ENCODE measurements at regions not wholly inside any gene's neighbourhood (a gene's known extent, or its start where the extent isn't known, plus 50 kb on each side); places are given as distances from the start of the nearest gene placed in this dataset.

DNA sequence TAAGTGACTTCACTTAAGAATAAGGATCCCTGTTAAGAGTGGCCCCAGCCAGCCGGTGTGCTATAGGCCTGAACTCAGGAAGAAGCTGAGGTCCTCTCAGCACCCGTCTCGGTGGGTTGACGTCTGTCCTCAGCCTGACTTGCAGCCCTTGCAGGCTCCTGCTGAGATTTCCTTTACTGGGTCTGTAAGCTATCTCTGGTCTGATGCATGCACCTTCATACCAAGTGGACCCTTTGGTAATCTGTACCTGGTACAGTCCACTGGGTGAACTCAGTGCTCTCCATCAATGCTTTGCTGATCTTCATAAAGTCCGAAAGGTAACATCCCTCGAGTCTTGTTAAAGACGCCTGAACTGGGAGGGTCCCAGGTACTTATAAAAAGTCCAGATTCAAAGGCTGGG lies 212.0 kb upstream of the PPP2R3A start:
- no peaks in the 10 kb centered on the region for H3K36me3 Mint-ChIP-seq (ENCODE audit: unreplicated experiment)
- TF ChIP-seq, protein P1, sequence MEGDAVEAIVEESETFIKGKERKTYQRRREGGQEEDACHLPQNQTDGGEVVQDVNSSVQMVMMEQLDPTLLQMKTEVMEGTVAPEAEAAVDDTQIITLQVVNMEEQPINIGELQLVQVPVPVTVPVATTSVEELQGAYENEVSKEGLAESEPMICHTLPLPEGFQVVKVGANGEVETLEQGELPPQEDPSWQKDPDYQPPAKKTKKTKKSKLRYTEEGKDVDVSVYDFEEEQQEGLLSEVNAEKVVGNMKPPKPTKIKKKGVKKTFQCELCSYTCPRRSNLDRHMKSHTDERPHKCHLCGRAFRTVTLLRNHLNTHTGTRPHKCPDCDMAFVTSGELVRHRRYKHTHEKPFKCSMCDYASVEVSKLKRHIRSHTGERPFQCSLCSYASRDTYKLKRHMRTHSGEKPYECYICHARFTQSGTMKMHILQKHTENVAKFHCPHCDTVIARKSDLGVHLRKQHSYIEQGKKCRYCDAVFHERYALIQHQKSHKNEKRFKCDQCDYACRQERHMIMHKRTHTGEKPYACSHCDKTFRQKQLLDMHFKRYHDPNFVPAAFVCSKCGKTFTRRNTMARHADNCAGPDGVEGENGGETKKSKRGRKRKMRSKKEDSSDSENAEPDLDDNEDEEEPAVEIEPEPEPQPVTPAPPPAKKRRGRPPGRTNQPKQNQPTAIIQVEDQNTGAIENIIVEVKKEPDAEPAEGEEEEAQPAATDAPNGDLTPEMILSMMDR (IDR thresholded peaks at IDR 0.05), result no peak
- no peaks in the 10 kb centered on the region for H3K9me3 Mint-ChIP-seq (ENCODE audit: unreplicated experiment)
- H3K27me3 Mint-ChIP-seq (ENCODE audit: unreplicated experiment), result no peaks in the 10 kb centered on the region
- no peak overlapping the region for H3K4me3 Mint-ChIP-seq (ENCODE audit: unreplicated experiment)
- DNase-seq (ENCODE audit: extremely low spot score, unreplicated experiment), result peak; percentile 48
- H3K4me1 Mint-ChIP-seq (ENCODE audit: unreplicated experiment), result no peaks in the 10 kb centered on the region
- no peak overlapping the region for H3K27ac Mint-ChIP-seq (ENCODE audit: unreplicated experiment)

DNA sequence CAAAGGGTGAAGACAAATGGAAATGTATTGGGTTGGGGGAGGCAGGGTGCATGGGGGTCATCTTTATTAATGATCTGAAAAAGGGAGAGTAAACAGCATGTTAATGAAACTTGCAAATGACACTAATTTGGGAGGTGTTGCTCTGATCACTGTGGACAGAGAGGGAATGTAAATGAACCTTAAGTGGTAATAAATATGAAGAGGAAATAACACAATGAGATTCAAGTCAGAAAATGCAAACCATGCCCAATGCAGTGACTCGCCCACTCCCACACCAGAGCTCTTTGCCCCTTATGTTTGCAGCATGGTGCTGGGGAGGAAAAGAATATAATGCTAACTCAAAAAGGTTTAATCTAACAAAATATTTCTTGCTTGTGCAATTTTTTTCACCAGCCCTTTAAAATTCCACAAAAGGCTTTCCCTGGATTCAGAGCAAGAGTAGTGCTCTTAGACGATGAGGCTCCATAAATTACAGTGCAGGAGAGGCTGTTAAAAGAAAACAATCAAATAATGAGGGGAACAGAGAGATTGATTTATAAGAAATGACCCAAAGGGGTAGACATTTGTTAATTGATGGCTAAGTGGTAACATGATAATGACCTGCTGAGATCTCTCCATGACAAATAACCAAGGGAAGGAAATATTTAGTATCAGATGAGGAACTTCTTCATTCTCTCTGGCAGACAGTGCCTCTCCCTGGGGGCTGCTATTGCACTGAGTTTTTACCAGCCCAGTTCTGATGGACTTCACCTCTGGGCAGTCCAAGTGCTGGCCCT lies 210.0 kb upstream of the PPP2R3A start:
- H3K36me3 Mint-ChIP-seq (ENCODE audit: unreplicated experiment), result no peaks in the 10 kb centered on the region

DNA sequence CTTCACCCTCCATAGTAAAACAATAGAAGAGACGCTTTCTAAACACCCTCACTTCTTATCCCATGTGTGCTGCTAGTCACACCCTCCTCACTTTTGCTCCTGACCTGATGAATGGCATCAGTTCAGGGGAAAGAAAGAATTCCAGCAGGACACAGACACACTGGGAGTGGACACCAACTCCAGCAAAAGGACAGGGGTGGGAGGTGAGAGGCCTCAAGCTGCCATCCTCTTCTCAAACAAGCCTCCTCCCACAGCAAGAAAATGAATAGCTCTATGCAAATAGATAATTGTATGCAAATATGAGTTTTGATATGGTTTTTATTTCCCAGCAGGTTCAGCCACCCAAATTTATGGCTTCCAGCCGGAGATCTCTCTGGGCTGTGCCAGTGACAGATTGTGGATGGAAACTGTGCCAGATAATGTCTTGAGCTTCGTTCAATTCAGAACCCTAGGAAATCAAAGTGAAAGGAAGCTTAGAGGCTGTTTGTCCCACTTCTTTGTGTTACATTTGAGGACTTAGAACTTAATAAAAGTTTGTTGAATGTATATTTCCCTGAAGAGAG lies 209.3 kb upstream of the PPP2R3A start:
- H3K36me3 Mint-ChIP-seq (ENCODE audit: unreplicated experiment), result no peaks in the 10 kb centered on the region
- H3K4me1 Mint-ChIP-seq (ENCODE audit: unreplicated experiment), result no peaks in the 10 kb centered on the region
- H3K27me3 Mint-ChIP-seq (ENCODE audit: unreplicated experiment), result no peaks in the 10 kb centered on the region
- TF ChIP-seq, protein P1 (IDR thresholded peaks at IDR 0.05), result no peak
- H3K9me3 Mint-ChIP-seq (ENCODE audit: unreplicated experiment), result no peaks in the 10 kb centered on the region
- H3K4me3 Mint-ChIP-seq (ENCODE audit: unreplicated experiment), result no peak overlapping the region
- H3K27ac Mint-ChIP-seq (ENCODE audit: unreplicated experiment), result no peak overlapping the region
- DNase-seq (ENCODE audit: extremely low spot score, unreplicated experiment), result peak; percentile 27

More for the DNA sequence above, 210.0 kb upstream of the PPP2R3A start:
- Mint-ChIP-seq H3K4me1 (ENCODE audit: unreplicated experiment) (no peaks in the 10 kb centered on the region), H3K27ac (ENCODE audit: unreplicated experiment) (no peak overlapping the region), H3K27me3 (ENCODE audit: unreplicated experiment) (no peaks in the 10 kb centered on the region), H3K4me3 (ENCODE audit: unreplicated experiment) (no peak overlapping the region), H3K9me3 (ENCODE audit: unreplicated experiment) (no peaks in the 10 kb centered on the region)
- TF ChIP-seq, protein P1 (IDR thresholded peaks at IDR 0.05), result no peak
- peak; percentile 36 for DNase-seq (ENCODE audit: extremely low spot score, unreplicated experiment)

DNA sequence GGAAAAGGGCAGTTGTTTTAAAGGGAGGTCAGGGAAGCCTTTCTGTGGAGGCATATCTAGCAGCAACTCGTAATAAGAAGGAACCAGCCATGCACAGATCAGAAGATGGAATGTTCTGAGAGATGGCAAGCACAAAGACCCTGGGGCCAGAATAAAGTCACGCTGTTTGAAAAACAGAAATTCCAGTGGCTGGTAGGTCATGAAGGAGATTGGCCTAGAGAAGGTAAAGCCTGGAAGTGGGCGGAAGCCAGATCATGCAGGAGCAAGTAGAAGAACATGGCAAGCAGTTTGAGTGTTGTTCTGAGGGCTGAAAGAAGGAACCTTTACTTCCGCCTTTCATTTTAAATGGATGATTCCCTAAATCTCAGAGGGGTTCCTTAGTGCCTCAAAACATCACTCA lies 208.1 kb upstream of the PPP2R3A start:
- H3K36me3 Mint-ChIP-seq (ENCODE audit: unreplicated experiment), result no peaks in the 10 kb centered on the region
- no peak overlapping the region for H3K4me3 Mint-ChIP-seq (ENCODE audit: unreplicated experiment)
- H3K27me3 Mint-ChIP-seq (ENCODE audit: unreplicated experiment), result no peaks in the 10 kb centered on the region
- TF ChIP-seq, protein P1 (IDR thresholded peaks at IDR 0.05), result no peak
- H3K9me3 Mint-ChIP-seq (ENCODE audit: unreplicated experiment), result no peaks in the 10 kb centered on the region
- DNase-seq (ENCODE audit: extremely low spot score, unreplicated experiment), result peak; percentile 8
- H3K27ac Mint-ChIP-seq (ENCODE audit: unreplicated experiment), result no peak overlapping the region
- H3K4me1 Mint-ChIP-seq (ENCODE audit: unreplicated experiment), result no peaks in the 10 kb centered on the region

DNA sequence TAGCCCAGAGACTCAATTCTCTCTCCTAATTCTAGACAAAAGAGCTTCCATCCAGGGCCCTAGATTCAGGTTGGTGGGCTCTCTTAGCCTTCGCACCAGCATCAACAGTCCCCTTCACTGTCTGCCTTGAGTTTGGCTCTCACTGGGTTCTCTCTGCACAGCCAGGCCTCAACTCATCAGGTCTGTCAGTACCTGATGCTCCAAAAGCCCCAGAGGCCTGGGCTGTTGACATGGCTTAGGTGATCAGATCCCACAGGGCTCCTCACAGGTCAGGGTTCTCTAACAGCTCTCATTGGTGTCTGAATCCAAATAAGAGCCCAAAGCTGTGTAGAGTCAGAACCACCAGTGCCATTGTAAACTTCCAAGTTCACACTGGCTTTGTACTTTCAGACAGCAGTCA lies 206.6 kb upstream of the PPP2R3A start:
- Mint-ChIP-seq H3K27ac (ENCODE audit: unreplicated experiment) (no peak overlapping the region), H3K36me3 (ENCODE audit: unreplicated experiment) (no peaks in the 10 kb centered on the region), H3K9me3 (ENCODE audit: unreplicated experiment) (no peaks in the 10 kb centered on the region), H3K4me1 (ENCODE audit: unreplicated experiment) (no peaks in the 10 kb centered on the region), H3K4me3 (ENCODE audit: unreplicated experiment) (no peak overlapping the region), H3K27me3 (ENCODE audit: unreplicated experiment) (no peaks in the 10 kb centered on the region)
- DNase-seq (ENCODE audit: extremely low spot score, unreplicated experiment), result no peak
- TF ChIP-seq, protein P1 (IDR thresholded peaks at IDR 0.05), result no peak

Measured in osteocyte (in vitro differentiated cells).